K562 (cell line): ENCODE measurements at regions not wholly inside any gene's neighbourhood (a gene's known extent, or its start where the extent isn't known, plus 50 kb on each side); places are given as distances from the start of the nearest gene placed in this dataset.

Experiments
- BHLHE40 ChIP-seq: IDR thresholded peaks from 2 replicates; pipeline ENCODE4 v1.6.1; 2011; ENCODE audit warnings: low read length, improper control_type of control experiment
- FOXA1 ChIP-seq: fragments of 450-650 bp; IDR thresholded peaks from 2 replicates; pipeline ENCODE4 v1.6.1; 2016; ENCODE audit warnings: mild to moderate bottlenecking, borderline replicate concordance
- HDAC2 ChIP-seq: fragments of 450-650 bp; IDR thresholded peaks from 2 replicates; pipeline ENCODE4 v1.6.1; 2016; ENCODE audit warnings: mild to moderate bottlenecking
- HLTF ChIP-seq: fragments of 450-650 bp; IDR thresholded peaks from 2 replicates; pipeline ENCODE4 v1.6.1; 2016
- RFX1 ChIP-seq: fragments of 450-650 bp; IDR thresholded peaks from 2 replicates; pipeline ENCODE4 v1.6.1; 2016; ENCODE audit warnings: mild to moderate bottlenecking, moderate library complexity
- RUNX1 ChIP-seq: sonication (generic); IDR thresholded peaks from 2 replicates; pipeline ENCODE4 v1.6.1; 2016; ENCODE audit warnings: antibody characterized with exemption, low read depth
- STAT5B ChIP-seq: fragments of 250-450 bp; sonication (Bioruptor Pico); IDR thresholded peaks from 2 replicates; pipeline ENCODE4 v1.8.0; 2021; ENCODE audit warnings: mild to moderate bottlenecking, inconsistent platforms
- ZNF780A ChIP-seq: fragments of 250-450 bp; sonication (Bioruptor Pico); IDR thresholded peaks from 2 replicates; pipeline ENCODE4 v1.5.0; 2021; ENCODE audit warnings: mild to moderate bottlenecking
- TF ChIP-seq, protein P1 (sequence below), 3 experiments: IDR thresholded peaks in 2 of 3; conservative IDR thresholded peaks in 1 of 3; 2 replicates each; pipeline ENCODE4 v1.5.1; 2011 to 2012; ENCODE audit warnings: low read length in 3 of 3, mild to moderate bottlenecking in 3 of 3, control low read depth in 2 of 3, improper control_type of control experiment in 1 of 3, inconsistent platforms in 1 of 3, low read depth in 1 of 3, mixed read lengths in 1 of 3, moderate library complexity in 1 of 3; ENCODE audit not compliant: insufficient read depth in 2 of 3
- TF ChIP-seq, protein P2 (sequence below): sonication (generic); formaldehyde crosslinking; IDR thresholded peaks from 2 replicates; pipeline ENCODE4 v1.8.1; 2023; ENCODE audit warnings: mild to moderate bottlenecking, missing genetic modification reagents
- TF ChIP-seq, protein P3 (sequence below): fragments of 450-650 bp; formaldehyde crosslinking; IDR thresholded peaks from 2 replicates; pipeline ENCODE4 v1.4.0; 2020; ENCODE audit warnings: mild to moderate bottlenecking, moderate library complexity

- TF ChIP-seq, protein P1, sequence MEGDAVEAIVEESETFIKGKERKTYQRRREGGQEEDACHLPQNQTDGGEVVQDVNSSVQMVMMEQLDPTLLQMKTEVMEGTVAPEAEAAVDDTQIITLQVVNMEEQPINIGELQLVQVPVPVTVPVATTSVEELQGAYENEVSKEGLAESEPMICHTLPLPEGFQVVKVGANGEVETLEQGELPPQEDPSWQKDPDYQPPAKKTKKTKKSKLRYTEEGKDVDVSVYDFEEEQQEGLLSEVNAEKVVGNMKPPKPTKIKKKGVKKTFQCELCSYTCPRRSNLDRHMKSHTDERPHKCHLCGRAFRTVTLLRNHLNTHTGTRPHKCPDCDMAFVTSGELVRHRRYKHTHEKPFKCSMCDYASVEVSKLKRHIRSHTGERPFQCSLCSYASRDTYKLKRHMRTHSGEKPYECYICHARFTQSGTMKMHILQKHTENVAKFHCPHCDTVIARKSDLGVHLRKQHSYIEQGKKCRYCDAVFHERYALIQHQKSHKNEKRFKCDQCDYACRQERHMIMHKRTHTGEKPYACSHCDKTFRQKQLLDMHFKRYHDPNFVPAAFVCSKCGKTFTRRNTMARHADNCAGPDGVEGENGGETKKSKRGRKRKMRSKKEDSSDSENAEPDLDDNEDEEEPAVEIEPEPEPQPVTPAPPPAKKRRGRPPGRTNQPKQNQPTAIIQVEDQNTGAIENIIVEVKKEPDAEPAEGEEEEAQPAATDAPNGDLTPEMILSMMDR (IDR thresholded peaks at IDR 0.05 in 2 of 3, conservative IDR thresholded peaks at IDR 0.05 in 1 of 3; ENCODE audit: insufficient read depth in 2 of 3, low read depth in 1 of 3, low read length in 3 of 3): no peak
- TF ChIP-seq, protein P2, sequence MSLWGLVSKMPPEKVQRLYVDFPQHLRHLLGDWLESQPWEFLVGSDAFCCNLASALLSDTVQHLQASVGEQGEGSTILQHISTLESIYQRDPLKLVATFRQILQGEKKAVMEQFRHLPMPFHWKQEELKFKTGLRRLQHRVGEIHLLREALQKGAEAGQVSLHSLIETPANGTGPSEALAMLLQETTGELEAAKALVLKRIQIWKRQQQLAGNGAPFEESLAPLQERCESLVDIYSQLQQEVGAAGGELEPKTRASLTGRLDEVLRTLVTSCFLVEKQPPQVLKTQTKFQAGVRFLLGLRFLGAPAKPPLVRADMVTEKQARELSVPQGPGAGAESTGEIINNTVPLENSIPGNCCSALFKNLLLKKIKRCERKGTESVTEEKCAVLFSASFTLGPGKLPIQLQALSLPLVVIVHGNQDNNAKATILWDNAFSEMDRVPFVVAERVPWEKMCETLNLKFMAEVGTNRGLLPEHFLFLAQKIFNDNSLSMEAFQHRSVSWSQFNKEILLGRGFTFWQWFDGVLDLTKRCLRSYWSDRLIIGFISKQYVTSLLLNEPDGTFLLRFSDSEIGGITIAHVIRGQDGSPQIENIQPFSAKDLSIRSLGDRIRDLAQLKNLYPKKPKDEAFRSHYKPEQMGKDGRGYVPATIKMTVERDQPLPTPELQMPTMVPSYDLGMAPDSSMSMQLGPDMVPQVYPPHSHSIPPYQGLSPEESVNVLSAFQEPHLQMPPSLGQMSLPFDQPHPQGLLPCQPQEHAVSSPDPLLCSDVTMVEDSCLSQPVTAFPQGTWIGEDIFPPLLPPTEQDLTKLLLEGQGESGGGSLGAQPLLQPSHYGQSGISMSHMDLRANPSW (CRISPR knock-in tag): no peak
- TF ChIP-seq HDAC2 (no peak), RFX1 (no peak), ZNF780A (no peak), HLTF (no peak), BHLHE40 (no peak), STAT5B (CRISPR knock-in tag) (no peak), RUNX1 (no peak), FOXA1 (no peak)
- TF ChIP-seq, protein P3, sequence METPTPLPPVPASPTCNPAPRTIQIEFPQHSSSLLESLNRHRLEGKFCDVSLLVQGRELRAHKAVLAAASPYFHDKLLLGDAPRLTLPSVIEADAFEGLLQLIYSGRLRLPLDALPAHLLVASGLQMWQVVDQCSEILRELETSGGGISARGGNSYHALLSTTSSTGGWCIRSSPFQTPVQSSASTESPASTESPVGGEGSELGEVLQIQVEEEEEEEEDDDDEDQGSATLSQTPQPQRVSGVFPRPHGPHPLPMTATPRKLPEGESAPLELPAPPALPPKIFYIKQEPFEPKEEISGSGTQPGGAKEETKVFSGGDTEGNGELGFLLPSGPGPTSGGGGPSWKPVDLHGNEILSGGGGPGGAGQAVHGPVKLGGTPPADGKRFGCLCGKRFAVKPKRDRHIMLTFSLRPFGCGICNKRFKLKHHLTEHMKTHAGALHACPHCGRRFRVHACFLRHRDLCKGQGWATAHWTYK (CRISPR knock-in tag): no peak
Observed at GRCh38 chr10:130998046-130998435, 313.5 kb downstream of the TCERG1L start.
